ENCODE measurements at regions not wholly inside any gene's neighbourhood (a gene's known extent, or its start where the extent isn't known, plus 50 kb on each side); places are given as distances from the start of the nearest gene placed in this dataset.

DNA sequence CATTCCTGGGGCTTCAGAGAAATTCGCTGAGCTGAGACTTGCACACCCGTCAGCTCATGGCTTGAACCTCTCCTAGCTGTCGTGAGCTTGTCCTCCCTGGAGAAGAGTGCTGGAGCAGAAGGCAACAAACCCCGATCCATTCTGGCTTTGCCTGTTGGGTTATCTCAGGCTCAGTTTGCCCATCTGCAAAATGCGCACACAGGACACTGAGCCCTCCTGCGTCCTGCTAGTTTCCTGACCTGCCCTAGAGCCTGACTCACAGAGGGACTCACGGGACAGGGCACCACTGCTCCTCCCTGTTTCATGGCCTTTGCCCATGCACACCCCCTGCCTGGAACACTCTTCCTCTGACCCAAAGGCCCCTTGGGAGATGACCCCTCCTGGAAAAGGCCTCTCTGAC, 365.0 kb downstream of the MN1 start:
- DNase-seq (ENCODE audit: low spot score) (no peak), ATAC-seq (ENCODE audit: low FRiP score) (no peak)
- no peak for TF ChIP-seq CTCF (IDR thresholded peaks at IDR 0.05)

GRCh38 chr22:27437570-27437969, 364.0 kb downstream of the MN1 start:
- no peak for ATAC-seq (ENCODE audit: low FRiP score)
- no peak for DNase-seq (ENCODE audit: low spot score)
- no peak for TF ChIP-seq CTCF (IDR thresholded peaks at IDR 0.05)

- TF ChIP-seq CTCF (IDR thresholded peaks at IDR 0.05): no peak
- DNase-seq (ENCODE audit: low spot score) (no peak), ATAC-seq (ENCODE audit: low FRiP score) (peak; percentile 9)
Observed at GRCh38 chr22:27438271-27438980, 363.1 kb downstream of the MN1 start.

DNA sequence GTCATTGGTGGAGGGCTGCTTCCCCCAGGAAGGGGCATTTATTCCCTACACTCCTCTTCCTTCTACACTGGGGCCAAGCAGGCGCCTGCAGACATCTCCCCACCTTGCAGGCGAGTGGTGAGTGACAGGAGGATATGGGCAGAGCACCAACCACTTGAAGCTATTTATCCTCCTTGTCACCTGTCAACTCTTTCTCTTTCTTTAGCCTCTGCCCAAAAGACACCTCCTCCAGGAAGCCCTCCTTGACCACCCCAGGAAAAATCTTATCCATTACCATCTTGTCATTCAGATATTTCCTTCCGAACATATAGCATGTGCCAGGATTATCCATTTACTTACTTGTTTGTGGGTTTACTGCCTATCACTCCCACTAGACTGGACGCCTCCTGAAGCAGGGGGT, 362.4 kb downstream of the MN1 start:
- TF ChIP-seq CTCF (IDR thresholded peaks at IDR 0.05): no peak

DNA sequence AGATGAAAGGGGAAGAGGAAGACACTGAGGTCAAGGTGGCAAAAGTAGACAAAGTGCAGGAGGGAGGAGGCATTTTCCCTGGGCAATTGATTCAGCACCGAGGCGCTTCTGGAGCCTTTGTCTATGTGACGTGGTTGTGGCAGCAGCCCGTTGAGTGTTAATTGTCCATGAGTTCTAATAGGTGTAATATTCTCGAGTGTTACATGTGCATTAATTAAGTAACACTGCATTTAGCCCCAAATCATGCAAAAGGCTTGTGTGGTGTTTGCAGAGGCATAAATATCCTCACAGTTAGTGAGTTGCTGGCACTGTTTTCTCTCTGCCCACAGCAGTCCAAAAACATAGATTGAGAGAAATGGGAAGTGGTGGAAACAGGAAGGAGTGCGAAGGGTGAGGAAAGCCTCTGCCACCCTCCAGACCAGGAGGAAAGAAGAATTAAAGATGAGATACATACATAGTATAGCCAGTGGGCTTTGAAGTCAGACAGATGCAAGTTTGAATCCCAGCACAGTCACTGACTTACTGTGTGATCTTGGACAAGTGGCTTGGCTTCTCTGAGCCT, 361.2 kb downstream of the MN1 start:
- DNase-seq (ENCODE audit: low spot score) (no peak), ATAC-seq (ENCODE audit: low FRiP score) (no peak)
- TF ChIP-seq CTCF (IDR thresholded peaks at IDR 0.05): no peak

More for the DNA sequence above, 362.4 kb downstream of the MN1 start:
- ATAC-seq (ENCODE audit: low FRiP score) (no peak), DNase-seq (ENCODE audit: low spot score) (no peak)

- DNase-seq (ENCODE audit: low spot score): no peak
- no peak for ATAC-seq (ENCODE audit: low FRiP score)
- TF ChIP-seq CTCF (IDR thresholded peaks at IDR 0.05): no peak
Observed at GRCh38 chr22:27441706-27442475, 359.7 kb downstream of the MN1 start.
